PC-9 (cell line): ENCODE measurements at regions not wholly inside any gene's neighbourhood (a gene's known extent, or its start where the extent isn't known, plus 50 kb on each side); places are given as distances from the start of the nearest gene placed in this dataset.

ENCODE experiments used
- CTCF ChIP-seq: fragments of 200-600 bp; sonication (generic); conservative IDR thresholded peaks from 2 replicates; pipeline ENCODE4 v1.6.1; 2017; ENCODE audit warnings: mixed run types, antibody characterized with exemption, mild to moderate bottlenecking, moderate library complexity
- EZH2 ChIP-seq: fragments of 200-600 bp; sonication (generic); IDR thresholded peaks from 2 replicates; pipeline ENCODE4 v1.8.0; 2017; ENCODE audit warnings: antibody characterized with exemption, low read depth

- TF ChIP-seq EZH2, result no peak
- TF ChIP-seq CTCF, result no peak
These were observed 79.7 kb upstream of the IGFBP5 start for GRCh38 chr2:216775043-216775453.
